ENCODE measurements at regions not wholly inside any gene's neighbourhood (a gene's known extent, or its start where the extent isn't known, plus 50 kb on each side); places are given as distances from the start of the nearest gene placed in this dataset.
"Not testable (repeated sequence)": the region's sequence is repeated elsewhere in the genome, so short reads cannot be mapped to it uniquely, and the experiment has no call there.

GRCh38 chr6:8170245-8170644 is 67.9 kb upstream of the EEF1E1 start:
- H3K36me3 Mint-ChIP-seq (ENCODE audit: low read depth), result no peaks in the 10 kb centered on the region

GRCh38 chr6:8166156-8166555 is 63.8 kb upstream of the EEF1E1 start:
- intact Hi-C loops (cut with micrococcal nuclease), result no loop called here
- Mint-ChIP-seq H3K27me3 (no peaks in the 10 kb centered on the region), H3K4me1 (no peaks in the 10 kb centered on the region), H3K27ac (no peak overlapping the region), H3K4me3 (no peak overlapping the region), H3K9me3 (no peaks in the 10 kb centered on the region), H3K36me3 (ENCODE audit: low read depth) (no peaks in the 10 kb centered on the region)
- DNase-seq, result no peak

More at GRCh38 chr6:8170245-8170644, 67.9 kb upstream of the EEF1E1 start:
- intact Hi-C loops (cut with micrococcal nuclease), result no loop called here
- no peak overlapping the region for H3K27ac Mint-ChIP-seq
- H3K27me3 Mint-ChIP-seq, result no peaks in the 10 kb centered on the region
- H3K4me1 Mint-ChIP-seq, result no peaks in the 10 kb centered on the region
- H3K4me3 Mint-ChIP-seq, result no peak overlapping the region
- no peak for DNase-seq
- no peaks in the 10 kb centered on the region for H3K9me3 Mint-ChIP-seq

GRCh38 chr6:8165008-8165407 is 62.7 kb upstream of the EEF1E1 start:
- H3K36me3 Mint-ChIP-seq (ENCODE audit: low read depth); H3K4me3 Mint-ChIP-seq; H3K27ac Mint-ChIP-seq; H3K4me1 Mint-ChIP-seq; DNase-seq; H3K27me3 Mint-ChIP-seq; H3K9me3 Mint-ChIP-seq; intact Hi-C loops (cut with micrococcal nuclease): not testable (repeated sequence)

GRCh38 chr6:8164281-8164680 is 61.9 kb upstream of the EEF1E1 start:
- H3K36me3 Mint-ChIP-seq (ENCODE audit: low read depth); DNase-seq; H3K27ac Mint-ChIP-seq; H3K9me3 Mint-ChIP-seq; H3K4me1 Mint-ChIP-seq; intact Hi-C loops (cut with micrococcal nuclease); H3K27me3 Mint-ChIP-seq; H3K4me3 Mint-ChIP-seq: not testable (repeated sequence)

GRCh38 chr6:8159966-8160365 is 57.6 kb upstream of the EEF1E1 start:
- peaks cover 10% of the 10 kb centered on the region for H3K27me3 Mint-ChIP-seq
- no peak for DNase-seq
- no peak overlapping the region for H3K4me3 Mint-ChIP-seq
- intact Hi-C loops (cut with micrococcal nuclease), result no loop called here
- H3K9me3 Mint-ChIP-seq, result no peaks in the 10 kb centered on the region
- H3K4me1 Mint-ChIP-seq, result no peaks in the 10 kb centered on the region
- no peaks in the 10 kb centered on the region for H3K36me3 Mint-ChIP-seq (ENCODE audit: low read depth)
- H3K27ac Mint-ChIP-seq, result no peak overlapping the region

- DNase-seq, result no peak
- Mint-ChIP-seq H3K9me3 (no peaks in the 10 kb centered on the region), H3K27ac (no peak overlapping the region), H3K27me3 (peaks cover 14% of the 10 kb centered on the region), H3K36me3 (ENCODE audit: low read depth) (no peaks in the 10 kb centered on the region), H3K4me3 (no peak overlapping the region), H3K4me1 (no peaks in the 10 kb centered on the region)
- intact Hi-C loops (cut with micrococcal nuclease), result no loop called here
These were observed 55.5 kb upstream of the EEF1E1 start for GRCh38 chr6:8157839-8158238.

- no peak overlapping the region for H3K27ac Mint-ChIP-seq
- H3K9me3 Mint-ChIP-seq, result no peaks in the 10 kb centered on the region
- no peak overlapping the region for H3K4me3 Mint-ChIP-seq
- intact Hi-C loops (cut with micrococcal nuclease), result no loop called here
- no peak for DNase-seq
- no peaks in the 10 kb centered on the region for H3K36me3 Mint-ChIP-seq (ENCODE audit: low read depth)
- no peaks in the 10 kb centered on the region for H3K4me1 Mint-ChIP-seq
- peaks cover 14% of the 10 kb centered on the region for H3K27me3 Mint-ChIP-seq
These were observed 53.1 kb upstream of the EEF1E1 start for GRCh38 chr6:8155259-8156012.
